ENCODE measurements at regions not wholly inside any gene's neighbourhood (a gene's known extent, or its start where the extent isn't known, plus 50 kb on each side); places are given as distances from the start of the nearest gene placed in this dataset.

GRCh38 chr3:84621823-84622222 lies 337.0 kb upstream of the CADM2 start:
- no peak for TF ChIP-seq EHMT2 (IDR thresholded peaks at IDR 0.05; ENCODE audit: low read depth)
- TF ChIP-seq ZFP36 (IDR thresholded peaks at IDR 0.05; ENCODE audit: borderline replicate concordance, partially characterized antibody), result no peak
- TF ChIP-seq CTCF (IDR thresholded peaks at IDR 0.05), result no peak

Data from A549 (cell line).